ENCODE measurements at regions not wholly inside any gene's neighbourhood (a gene's known extent, or its start where the extent isn't known, plus 50 kb on each side); places are given as distances from the start of the nearest gene placed in this dataset.

DNA sequence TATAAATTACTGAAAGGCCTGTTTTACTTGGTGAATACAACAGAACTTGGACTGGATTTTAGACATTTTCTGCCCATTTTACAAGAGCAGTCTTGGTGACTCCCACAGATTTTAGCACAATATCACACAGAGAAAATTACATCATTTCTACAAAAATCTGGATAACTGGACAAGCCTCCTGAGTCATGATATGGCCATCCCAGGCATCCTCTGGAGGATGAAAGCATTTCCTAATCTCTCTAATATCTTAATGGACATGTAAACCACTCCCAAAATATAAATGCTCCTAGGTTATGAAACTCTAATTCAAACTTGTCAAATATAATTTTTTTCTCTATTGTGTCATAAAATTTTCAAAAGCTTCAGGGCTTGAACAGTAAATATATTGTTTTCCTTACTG is 1170.8 kb upstream of the PCDH7 start (continued):
- no peak for TF ChIP-seq CBX3 (IDR thresholded peaks at IDR 0.05; ENCODE audit: low read depth)
- TF ChIP-seq EZH2 (IDR thresholded peaks at IDR 0.05) = no peak
- TF ChIP-seq RAD21 (IDR thresholded peaks at IDR 0.05; ENCODE audit: low read depth) = no peak
- TF ChIP-seq ZNF274 (IDR thresholded peaks at IDR 0.05; ENCODE audit: low read depth, low read length) = no peak
- TF ChIP-seq SRF (IDR thresholded peaks at IDR 0.05; ENCODE audit: low read depth) = no peak
- TF ChIP-seq, protein P1, sequence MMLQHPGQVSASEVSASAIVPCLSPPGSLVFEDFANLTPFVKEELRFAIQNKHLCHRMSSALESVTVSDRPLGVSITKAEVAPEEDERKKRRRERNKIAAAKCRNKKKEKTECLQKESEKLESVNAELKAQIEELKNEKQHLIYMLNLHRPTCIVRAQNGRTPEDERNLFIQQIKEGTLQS (IDR thresholded peaks at IDR 0.05) = no peak
- no peak for TF ChIP-seq EZH2phosphoT487 (IDR thresholded peaks at IDR 0.05; ENCODE audit: borderline replicate concordance)
- TF ChIP-seq EGR1 (IDR thresholded peaks at IDR 0.05; ENCODE audit: low read depth) = no peak
- no peak for TF ChIP-seq CEBPB (IDR thresholded peaks at IDR 0.05; ENCODE audit: low read depth)
- no peak for TF ChIP-seq ELF1 (IDR thresholded peaks at IDR 0.05; ENCODE audit: borderline replicate concordance, low read depth)

DNA sequence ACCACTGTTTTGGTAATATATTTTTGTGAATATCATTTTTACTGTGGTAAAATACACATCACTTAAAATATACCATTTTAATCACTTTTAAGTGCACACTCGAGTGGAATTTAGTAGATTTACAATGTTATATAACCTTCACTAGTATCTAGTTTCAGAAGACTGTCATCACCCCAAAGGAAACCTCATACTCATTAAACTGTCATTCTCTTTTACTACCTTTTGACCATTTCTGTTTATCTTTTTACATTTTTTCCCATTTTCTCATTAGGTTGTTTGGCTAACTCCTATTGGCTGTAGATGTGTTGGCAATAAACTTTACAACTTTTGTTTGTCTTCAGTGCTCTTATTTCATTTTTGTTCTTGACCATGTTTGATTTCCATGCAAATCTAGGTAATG is 1168.3 kb upstream of the PCDH7 start:
- peaks cover 3 to 7% of the 10 kb centered on the region in 2 experiments; a peak in 2 of 4 replicates for H3K4me1 ChIP-seq (ENCODE audit: control insufficient read depth in 1 of 2, insufficient read depth in 2 of 2, low read length in 2 of 2)
- no peak overlapping the region for H2AFZ ChIP-seq (ENCODE audit: low read depth, low read length, poor library complexity, severe bottlenecking)
- H3K9me2 ChIP-seq (ENCODE audit: insufficient read depth) = 0 out of 2 replicates have a peak, but pooled peaks cover 3% of the 10 kb centered on the region
- no peak overlapping the region for H3K27ac ChIP-seq (ENCODE audit: low read depth, low read length)
- no peaks in the 10 kb centered on the region for H3K36me3 ChIP-seq (ENCODE audit: control insufficient read depth in 1 of 2, insufficient read depth in 2 of 2, low read length in 2 of 2)
- POLR2A ChIA-PET = no interaction called here
- RAD21 ChIA-PET (ENCODE audit: low non-redundant PET in 1 of 2, low total read pairs in 2 of 2, uncharacterized antibody in 2 of 2, unreplicated experiment in 2 of 2) = no interaction called here
- H3K79me2 ChIP-seq (ENCODE audit: insufficient read depth, low read length) = no peaks in the 10 kb centered on the region
- H3K4me2 ChIP-seq (ENCODE audit: low read length) = no peak overlapping the region
- no peaks in the 10 kb centered on the region for H3K9me3 ChIP-seq (ENCODE audit: control insufficient read depth in 1 of 2, insufficient read depth in 1 of 2, low read depth in 1 of 2, low read length in 2 of 2)
- BruUV-seq (replicated peaks) = no TSS peak
- H3K27me3 ChIP-seq (ENCODE audit: insufficient read depth, low read length) = no peaks in the 10 kb centered on the region
- H4K20me1 ChIP-seq (ENCODE audit: insufficient read depth) = no peaks in the 10 kb centered on the region
- no peak for DNase-seq (ENCODE audit: low read depth, low spot score)
- no peak for ATAC-seq
- TF ChIP-seq FOSL1 (IDR thresholded peaks at IDR 0.05; ENCODE audit: low read depth) = no peak
- TF ChIP-seq SP1 (IDR thresholded peaks at IDR 0.05; ENCODE audit: low read depth) = no peak
- no peak overlapping the region for H3K4me3 ChIP-seq (replicated peaks in 1 of 2; ENCODE audit: low read depth in 1 of 2, low read length in 2 of 2)
- intact Hi-C loops (cut with micrococcal nuclease) = no loop called here
- no peak overlapping the region for H3K9ac ChIP-seq (ENCODE audit: low read length)
- CTCF ChIA-PET = no interaction called here

Measured in HCT116 (cell line).